Type B pancreatic cell (in vitro differentiated cells): ENCODE measurements at regions not wholly inside any gene's neighbourhood (a gene's known extent, or its start where the extent isn't known, plus 50 kb on each side); places are given as distances from the start of the nearest gene placed in this dataset.

Source experiments
- DNase-seq: peaks from one replicate; pipeline ENCODE4 v3.0.0; 2021; ENCODE audit warnings: mixed read lengths; ENCODE audit not compliant: unreplicated experiment; ENCODE audit errors: extremely low spot score
- H3K27ac Mint-ChIP-seq: 2 replicates; pipeline ENCODE4 v1.8.0; 2021; ENCODE audit warnings: mild to moderate bottlenecking, mixed read lengths
- H3K27me3 Mint-ChIP-seq: 2 replicates; pipeline ENCODE4 v1.8.0; 2021; ENCODE audit warnings: mixed read lengths
- H3K36me3 Mint-ChIP-seq: 2 replicates; pipeline ENCODE4 v1.8.0; 2021; ENCODE audit warnings: mixed read lengths
- H3K4me1 Mint-ChIP-seq: one replicate; pipeline ENCODE4 v1.8.0; 2021; ENCODE audit warnings: mixed read lengths; ENCODE audit not compliant: unreplicated experiment
- H3K4me3 Mint-ChIP-seq: 2 replicates; pipeline ENCODE4 v1.8.0; 2021; ENCODE audit warnings: mild to moderate bottlenecking, mixed read lengths
- H3K9me3 Mint-ChIP-seq: 2 replicates; pipeline ENCODE4 v1.8.0; 2021; ENCODE audit warnings: mixed read lengths
- CTCF ChIP-seq: fragments of 200-600 bp; sonication (generic); conservative IDR thresholded peaks from 2 replicates; pipeline ENCODE4 v1.5.0; 2021; ENCODE audit warnings: antibody characterized with exemption, mild to moderate bottlenecking

- Mint-ChIP-seq H3K36me3 (no peaks in the 10 kb centered on the region), H3K27ac (no peak overlapping the region), H3K4me1 (peaks cover 4% of the 10 kb centered on the region), H3K27me3 (peaks cover 11% of the 10 kb centered on the region), H3K4me3 (no peak overlapping the region), H3K9me3 (no peaks in the 10 kb centered on the region)
- no peak for TF ChIP-seq CTCF
- no peak for DNase-seq
Measured at GRCh38 chr10:130799532-130799931, 512.0 kb downstream of the TCERG1L start.

GRCh38 chr10:130800281-130800680, 511.2 kb downstream of the TCERG1L start:
- Mint-ChIP-seq H3K27me3 (peaks cover 16% of the 10 kb centered on the region), H3K36me3 (no peaks in the 10 kb centered on the region), H3K9me3 (no peaks in the 10 kb centered on the region), H3K27ac (no peak overlapping the region), H3K4me1 (peaks cover 4% of the 10 kb centered on the region), H3K4me3 (no peak overlapping the region)
- no peak for DNase-seq
- TF ChIP-seq CTCF = no peak

- no peaks in the 10 kb centered on the region for H3K36me3 Mint-ChIP-seq
- no peaks in the 10 kb centered on the region for H3K4me1 Mint-ChIP-seq
Measured at GRCh38 chr10:130801276-130801675, 510.2 kb downstream of the TCERG1L start.

GRCh38 chr10:130801784-130802183, 509.7 kb downstream of the TCERG1L start:
- H3K27ac Mint-ChIP-seq = no peak overlapping the region
- no peak for TF ChIP-seq CTCF

More at GRCh38 chr10:130801276-130801675, 510.2 kb downstream of the TCERG1L start:
- no peak overlapping the region for H3K4me3 Mint-ChIP-seq
- no peak for DNase-seq
- no peaks in the 10 kb centered on the region for H3K9me3 Mint-ChIP-seq
- peaks cover 12% of the 10 kb centered on the region for H3K27me3 Mint-ChIP-seq
- no peak overlapping the region for H3K27ac Mint-ChIP-seq
- no peak for TF ChIP-seq CTCF

GRCh38 chr10:130802301-130802700, 509.2 kb downstream of the TCERG1L start:
- Mint-ChIP-seq H3K27me3 (peaks cover 9% of the 10 kb centered on the region), H3K4me3 (no peak overlapping the region), H3K9me3 (no peaks in the 10 kb centered on the region), H3K27ac (no peak overlapping the region), H3K4me1 (no peaks in the 10 kb centered on the region), H3K36me3 (no peaks in the 10 kb centered on the region)
- DNase-seq = no peak
- no peak for TF ChIP-seq CTCF

More at GRCh38 chr10:130801784-130802183, 509.7 kb downstream of the TCERG1L start:
- Mint-ChIP-seq H3K36me3 (no peaks in the 10 kb centered on the region), H3K9me3 (no peaks in the 10 kb centered on the region), H3K4me1 (no peaks in the 10 kb centered on the region), H3K4me3 (no peak overlapping the region), H3K27me3 (peaks cover 11% of the 10 kb centered on the region)
- DNase-seq = no peak

- H3K27me3 Mint-ChIP-seq = peaks cover 9% of the 10 kb centered on the region
- no peaks in the 10 kb centered on the region for H3K9me3 Mint-ChIP-seq
- H3K4me1 Mint-ChIP-seq = no peaks in the 10 kb centered on the region
- DNase-seq = no peak
- no peak overlapping the region for H3K4me3 Mint-ChIP-seq
- no peak overlapping the region for H3K27ac Mint-ChIP-seq
- H3K36me3 Mint-ChIP-seq = no peaks in the 10 kb centered on the region
- no peak for TF ChIP-seq CTCF
Measured at GRCh38 chr10:130804281-130804680, 507.2 kb downstream of the TCERG1L start.
